ENCODE measurements at regions not wholly inside any gene's neighbourhood (a gene's known extent, or its start where the extent isn't known, plus 50 kb on each side); places are given as distances from the start of the nearest gene placed in this dataset.

- TF ChIP-seq CTCF (IDR thresholded peaks at IDR 0.05) (no peak), EZH2 (IDR thresholded peaks at IDR 0.05; ENCODE audit: borderline replicate concordance, insufficient read depth, low read depth, low read length, poor library complexity, severe bottlenecking) (no peak)
These were observed 253.2 kb downstream of the CYRIA start for GRCh38 chr2:16412321-16413030.

Data from B cell (primary cell).